ENCODE measurements at regions not wholly inside any gene's neighbourhood (a gene's known extent, or its start where the extent isn't known, plus 50 kb on each side); places are given as distances from the start of the nearest gene placed in this dataset.
A peak's percentile ranks its signal among the peaks of the same experiment; 100 is the strongest.

DNA sequence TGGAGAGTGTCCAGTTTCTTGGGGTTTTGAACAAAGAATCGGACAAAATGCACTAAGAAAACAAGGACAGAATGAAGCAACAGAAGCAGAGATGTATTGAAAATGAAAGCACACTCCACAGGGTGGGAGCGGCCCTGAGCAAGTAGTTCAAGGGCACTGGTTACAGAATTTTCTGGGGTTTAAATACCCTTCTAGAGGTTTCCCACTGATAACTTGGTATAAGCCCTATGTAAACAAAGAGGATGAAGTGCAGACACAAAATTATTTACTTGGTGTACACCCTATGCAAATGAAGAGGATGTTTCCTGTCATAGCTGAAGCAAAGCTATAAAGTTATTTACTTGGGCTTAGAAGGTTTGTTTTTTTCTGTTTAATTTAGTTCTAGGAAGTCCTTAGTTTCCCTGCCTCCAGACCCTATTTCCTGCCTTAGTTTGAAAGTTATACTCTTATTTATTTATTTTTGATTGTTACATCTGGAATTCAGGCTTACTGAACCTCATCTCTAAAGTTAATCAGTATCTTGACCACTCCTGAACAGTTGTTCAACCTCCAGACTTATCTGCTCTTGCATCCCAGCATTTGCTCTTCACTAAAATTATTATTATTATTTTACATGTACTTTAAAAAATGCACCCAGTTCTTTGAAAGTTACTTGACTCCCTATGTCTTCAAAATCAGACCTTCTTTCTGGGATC lies 193.5 kb downstream of the SPP2 start:
- peak; percentile 12 for DNase-seq

DNA sequence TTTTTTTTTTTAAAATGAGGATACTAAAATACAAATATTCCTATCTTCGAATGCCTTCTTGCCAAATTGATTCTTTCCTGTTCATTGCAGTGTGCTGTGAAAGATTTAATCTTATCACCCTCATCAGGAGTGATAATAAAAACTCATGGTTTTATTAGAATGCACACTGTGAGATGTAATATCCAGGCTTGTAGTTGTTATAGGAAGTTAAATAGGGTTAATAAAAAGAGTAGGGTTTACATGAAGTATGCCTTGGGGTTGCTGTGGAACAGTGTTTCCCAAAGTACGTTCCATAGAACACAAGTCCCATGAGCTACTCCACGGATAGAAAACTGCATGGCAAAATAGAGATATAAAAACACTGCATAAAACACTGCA lies 191.9 kb downstream of the SPP2 start:
- DNase-seq = no peak

DNA sequence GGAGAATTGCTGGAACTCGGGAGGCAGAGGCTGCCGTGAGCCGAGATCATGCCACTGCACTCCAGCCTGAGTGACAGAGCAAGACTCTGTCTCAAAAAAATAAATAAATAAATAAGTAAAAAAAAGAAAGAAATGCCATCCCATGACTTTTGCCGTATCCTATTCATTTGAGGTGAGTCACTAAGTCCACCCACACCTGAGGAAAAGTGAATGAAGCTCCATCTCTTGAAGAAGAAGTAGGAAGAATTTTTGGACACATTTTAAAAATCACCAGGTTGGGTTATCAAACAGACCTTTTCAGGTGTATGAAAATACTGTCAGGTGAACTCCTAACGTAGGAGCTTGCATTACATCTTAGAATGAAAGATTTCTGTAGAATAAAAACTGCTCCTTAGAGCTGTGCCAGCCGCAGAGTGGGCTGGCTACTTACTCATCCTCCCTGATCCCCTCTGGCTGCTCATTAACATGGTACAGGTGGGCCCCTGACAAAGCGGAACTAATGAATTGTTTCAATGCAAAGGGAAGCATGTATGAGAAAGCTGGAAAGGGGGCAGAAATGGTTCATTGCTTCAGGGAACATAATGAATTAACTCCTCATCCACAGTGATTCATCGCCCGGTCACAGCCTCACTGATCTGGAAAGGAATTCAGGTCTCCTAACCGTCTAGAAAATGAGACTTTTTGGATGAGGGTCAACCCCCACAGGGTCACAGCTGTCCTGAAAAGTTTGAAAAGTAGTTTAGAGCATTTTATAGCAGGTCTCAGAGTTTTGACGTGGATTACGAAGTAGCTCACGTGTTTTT lies 191.4 kb downstream of the SPP2 start:
- DNase-seq = no peak

DNA sequence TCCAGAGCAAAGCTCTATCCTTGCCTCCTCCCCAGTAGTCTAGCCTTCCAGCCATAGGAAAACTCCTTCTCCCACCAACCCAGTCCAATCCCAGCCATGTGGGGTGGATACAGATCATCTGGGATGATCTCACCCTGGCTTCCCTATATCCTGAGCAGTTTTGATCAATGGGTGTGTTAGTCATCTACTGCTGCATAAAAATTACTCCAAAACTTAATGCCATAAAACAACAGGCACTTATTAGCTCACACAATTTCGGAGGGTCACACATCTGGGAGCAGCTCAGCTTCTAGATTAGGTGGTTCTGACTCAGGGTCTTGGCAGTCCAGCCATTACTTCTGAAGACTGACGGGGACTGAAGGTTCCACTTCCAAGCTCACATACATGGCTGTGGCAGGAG lies 190.4 kb downstream of the SPP2 start:
- DNase-seq = no peak

DNA sequence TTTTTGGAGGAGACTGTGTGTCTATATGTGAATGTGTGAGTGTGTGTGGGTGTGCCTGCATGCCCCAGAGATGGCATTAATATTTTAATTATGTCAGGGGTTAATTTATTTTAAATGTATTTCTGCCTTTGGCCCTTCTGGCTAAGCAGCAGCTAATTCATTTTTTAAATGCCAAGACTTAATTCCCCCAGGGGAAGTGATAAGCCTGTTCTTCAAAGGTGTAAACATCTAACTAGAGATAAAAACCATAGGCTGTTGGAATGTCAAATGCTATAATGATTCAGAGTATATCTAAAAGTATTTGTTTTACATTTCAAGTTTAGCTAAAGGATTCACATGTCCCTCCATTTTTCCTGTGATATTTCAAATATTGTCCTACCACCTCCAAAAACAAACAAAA lies 184.7 kb downstream of the SPP2 start:
- no peak for DNase-seq

DNA sequence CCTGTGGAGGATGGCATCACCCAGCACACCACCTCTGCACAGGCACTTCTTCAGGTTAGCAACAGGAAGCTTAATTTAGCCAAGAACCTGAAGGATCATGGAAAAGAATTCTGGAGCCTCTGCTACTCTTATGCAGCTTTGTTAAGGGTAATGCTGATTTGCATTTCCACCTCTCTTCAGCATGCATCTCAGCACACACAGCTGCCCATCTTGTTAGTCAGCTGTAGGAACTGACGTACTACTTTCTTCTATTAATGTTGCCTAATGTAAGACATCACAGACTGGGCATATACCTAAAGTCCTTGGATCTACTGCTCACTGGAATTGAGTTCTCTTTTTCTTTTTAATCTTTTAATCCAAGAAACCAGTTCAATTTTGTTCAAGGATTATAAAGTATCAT lies 181.0 kb downstream of the SPP2 start:
- no peak for DNase-seq

DNA sequence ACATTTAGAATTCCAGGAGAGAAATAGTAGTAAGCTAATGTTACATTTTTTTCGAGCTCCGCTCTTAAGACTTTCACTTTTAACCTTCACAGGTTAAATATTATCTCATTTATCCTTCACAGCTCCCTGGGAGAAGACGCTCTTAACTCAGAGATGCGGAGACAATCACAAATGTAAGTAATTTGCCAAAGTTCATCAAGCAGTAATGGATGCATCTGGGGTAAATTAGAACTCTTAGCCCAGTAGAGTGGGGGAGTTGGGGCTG lies 168.5 kb downstream of the SPP2 start:
- no peak for DNase-seq

DNA sequence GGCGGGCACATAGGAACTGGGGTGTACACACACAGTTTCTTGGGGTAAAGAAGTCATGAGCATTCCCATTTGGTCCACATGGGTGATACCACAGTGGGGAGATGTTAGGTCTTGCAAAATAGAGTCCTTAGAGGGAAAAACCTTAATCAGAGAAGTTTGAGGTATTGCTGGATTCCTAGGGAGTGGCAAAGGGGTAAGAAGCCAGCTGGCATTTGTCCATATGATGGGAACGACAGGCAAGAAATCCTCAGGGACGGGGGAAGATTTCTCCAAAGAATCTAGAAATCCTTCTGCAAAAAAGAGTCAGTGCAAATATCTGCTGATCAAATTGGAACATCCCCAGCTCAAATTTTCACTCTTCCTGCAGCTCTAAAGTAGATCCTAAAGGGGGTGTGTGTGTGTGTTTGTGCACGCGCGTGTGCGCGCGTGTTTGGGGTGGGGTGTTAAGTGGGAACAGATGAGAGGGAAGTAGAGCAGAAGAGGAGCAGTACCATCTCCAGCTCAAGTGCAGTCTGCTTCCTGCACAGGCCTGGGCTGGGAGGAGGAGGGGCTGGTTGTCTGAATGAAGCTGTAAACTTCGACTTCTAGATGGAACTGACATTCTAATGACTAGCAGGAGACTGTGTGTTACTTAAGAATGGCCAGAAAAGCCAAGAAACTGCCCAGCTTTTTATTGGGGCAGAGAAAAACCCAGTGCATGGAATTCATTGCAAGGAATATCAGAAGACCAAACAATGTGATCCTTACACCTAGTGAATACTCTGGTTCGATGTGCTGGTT lies 168.0 kb downstream of the SPP2 start:
- no peak for DNase-seq

DNA sequence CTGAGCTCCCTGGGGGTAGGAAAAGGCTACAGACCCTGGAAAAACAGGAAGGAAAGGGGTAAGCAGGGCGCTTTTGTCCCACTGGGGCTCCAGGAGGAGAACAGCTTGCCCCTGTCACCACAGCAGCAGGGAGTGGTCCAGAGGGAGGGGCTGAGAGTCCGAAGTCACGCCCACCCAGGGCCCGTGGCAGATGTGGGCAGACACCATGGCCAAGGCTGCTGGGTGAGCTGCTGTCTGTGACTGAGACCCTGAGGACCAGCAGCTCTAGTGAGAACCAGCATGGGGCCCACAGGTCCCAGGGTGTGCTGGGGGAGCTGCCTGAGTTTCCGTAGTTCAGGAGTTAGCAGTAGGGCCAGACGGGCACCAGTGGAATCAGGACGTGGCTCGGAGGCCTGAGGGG lies 162.0 kb downstream of the SPP2 start:
- no peak for DNase-seq

DNA sequence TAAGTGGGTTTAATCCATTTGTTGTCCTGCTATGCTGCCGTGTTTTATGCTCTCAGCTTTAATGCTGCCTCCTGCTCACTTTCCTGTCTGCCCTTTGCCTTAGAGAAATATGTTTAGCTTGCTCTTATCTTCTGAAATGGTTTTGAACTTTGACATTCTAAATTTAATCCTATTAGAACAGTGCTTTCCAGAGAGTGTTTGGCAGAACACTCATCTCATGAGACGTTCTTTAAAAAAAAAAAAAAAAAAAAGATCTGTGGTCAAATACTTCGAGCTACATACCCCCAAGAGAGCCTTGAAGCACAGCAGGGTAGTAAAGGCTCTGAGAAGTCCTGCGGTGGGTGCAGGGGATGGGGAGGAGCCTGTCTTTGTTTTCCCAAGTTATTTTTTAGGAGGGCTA lies 161.3 kb downstream of the SPP2 start:
- DNase-seq = no peak

DNA sequence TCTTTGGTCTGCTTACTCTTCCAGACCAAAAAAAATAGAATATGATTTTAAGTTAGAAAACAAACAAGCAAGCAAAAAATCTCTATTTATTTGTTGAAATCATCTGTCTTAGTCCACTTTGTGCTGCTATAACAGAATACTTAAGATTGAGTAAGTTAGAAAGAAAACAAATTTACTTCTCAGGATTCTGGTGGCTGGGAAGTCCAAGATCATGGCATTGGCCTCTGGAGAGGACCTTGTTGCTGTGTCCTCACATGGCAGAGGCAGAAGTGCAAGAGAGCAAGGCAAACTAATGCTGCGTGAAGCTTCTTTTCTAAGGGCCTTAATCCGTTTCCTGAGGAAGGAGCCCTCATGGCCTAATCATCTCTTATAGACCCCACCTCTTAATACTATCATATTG lies 156.2 kb downstream of the SPP2 start:
- no peak for DNase-seq

DNA sequence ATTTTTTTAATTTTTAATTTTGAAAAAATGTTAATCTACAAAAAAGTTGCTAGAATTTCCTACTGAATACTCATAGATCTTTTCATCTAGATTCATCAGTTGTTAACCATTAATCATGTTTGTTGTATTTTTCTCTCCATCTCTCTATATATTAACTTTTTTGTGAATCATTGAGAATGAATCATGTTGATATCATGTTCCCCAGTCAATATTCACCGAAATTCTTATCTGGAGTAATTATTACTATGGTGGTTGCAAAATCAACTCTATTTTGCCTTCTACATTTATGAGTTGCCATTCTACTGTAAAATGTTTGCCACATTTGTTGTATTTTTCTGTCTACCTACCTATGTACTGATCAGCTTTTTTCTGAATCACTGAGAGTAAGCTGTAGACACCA lies 154.0 kb downstream of the SPP2 start:
- no peak for DNase-seq

DNA sequence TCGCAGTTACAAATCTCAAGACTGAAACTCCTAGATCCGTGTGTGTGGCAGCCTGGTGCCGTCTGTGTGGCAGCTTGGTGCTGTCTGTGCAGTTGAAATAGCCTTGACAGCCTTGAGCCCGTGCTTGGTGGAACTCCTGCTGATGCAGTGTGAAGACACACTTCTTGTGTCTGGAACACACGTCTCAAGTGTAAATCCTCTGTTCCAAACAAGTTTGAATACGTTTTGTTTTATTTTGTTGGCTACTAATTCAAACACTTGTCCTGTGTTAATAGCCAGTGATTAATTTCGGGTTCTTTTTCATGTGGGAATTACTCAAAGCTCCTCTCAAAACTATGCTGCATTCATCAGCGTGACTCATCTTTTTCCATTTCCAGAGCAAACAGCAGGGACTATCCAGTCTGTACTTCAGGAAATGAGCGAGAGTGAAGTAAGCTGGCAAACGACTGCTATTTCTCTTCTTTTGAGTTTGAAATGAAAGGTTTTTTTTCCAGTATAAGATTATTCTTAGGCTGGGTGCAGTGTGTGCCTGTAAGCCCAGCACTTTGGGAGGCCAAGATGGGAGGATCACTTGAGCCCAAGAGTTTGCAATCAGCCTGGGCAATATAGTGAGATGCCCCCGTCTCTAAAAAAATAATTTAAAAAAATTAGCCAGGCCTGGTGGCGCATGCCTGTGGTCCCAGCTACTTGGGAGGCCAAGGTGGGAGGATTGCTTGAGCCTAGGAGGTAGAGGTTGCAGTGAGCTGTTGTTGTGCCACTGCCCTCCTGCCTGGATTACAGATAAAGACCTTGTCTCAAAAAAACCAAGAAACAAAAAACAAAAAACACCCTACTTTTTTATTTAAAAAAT lies 152.9 kb downstream of the SPP2 start:
- DNase-seq = no peak

DNA sequence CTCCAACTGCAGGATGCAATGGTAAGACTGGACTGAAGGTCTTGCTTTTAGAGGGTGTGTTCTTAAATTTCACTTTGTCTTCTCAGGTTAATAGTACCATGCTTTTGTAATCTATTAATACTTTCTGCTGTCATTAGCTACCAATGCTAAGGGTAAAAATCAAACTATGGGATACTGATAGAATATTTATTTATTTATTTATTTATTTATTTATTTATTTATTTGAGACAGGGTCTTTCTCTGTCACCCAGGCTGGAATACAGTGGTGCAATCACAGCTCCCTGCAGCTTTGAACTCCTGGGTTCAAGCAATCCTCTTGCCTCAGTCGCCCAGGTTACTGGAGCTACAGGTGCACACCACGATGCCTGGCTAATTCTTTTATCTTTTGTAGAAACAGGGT lies 152.1 kb downstream of the SPP2 start:
- DNase-seq = no peak

DNA sequence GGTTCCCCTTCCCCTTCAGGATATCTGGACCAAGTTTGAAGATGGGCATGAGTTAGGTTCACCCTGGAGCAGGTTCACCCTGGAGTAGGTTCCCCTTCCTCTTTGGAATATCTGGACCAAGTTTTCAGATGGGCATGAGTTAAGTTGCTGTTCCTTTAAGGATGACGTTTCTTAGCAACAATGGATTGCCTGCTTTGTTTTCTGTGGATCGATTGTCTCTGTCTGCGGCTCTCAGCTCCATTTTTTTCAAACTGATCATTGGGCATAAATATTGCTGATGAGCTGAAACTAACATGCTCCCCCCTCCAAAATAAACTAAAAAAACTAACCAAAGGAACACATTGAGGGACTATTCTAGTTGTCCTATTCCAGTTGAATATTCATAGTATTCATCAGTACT lies 149.5 kb downstream of the SPP2 start:
- DNase-seq = no peak

DNA sequence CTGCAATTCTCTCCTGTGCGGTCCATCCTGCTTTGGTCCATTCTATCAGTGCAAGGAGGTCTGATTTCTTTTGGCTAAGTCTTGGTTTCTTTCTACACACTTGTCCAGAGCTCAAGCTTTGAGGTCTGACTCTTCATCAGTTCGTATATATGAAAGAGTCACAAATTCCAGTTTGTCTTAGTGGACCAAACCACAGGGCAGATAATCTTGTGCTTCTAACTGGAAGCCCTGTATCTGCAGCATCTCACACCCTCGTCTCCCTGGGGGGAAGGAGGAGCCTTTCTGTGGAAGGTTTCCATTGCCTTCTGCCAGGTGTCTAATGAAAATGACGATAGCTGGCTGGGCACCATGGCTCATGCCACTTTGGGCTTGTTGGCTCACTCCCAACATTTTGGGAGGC lies 148.5 kb downstream of the SPP2 start:
- no peak for DNase-seq

DNA sequence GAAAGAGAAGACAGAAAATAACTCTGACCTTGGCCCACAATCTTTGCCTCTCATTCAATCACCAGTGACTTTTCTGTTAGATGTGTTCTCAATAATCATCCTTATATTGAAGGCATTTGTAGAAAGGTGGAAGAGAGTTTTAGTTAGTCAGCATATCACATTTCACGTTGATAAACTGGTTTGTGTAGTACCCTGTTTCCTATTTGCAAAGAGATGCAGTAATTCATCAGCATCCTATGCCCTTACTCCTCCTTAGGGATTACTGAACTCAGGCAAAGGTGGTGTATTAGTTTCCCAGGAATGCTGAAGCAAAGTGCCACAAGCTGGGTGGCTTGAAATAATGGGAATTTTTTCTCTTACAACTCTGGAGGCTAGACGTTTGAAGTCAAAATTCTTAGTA lies 145.0 kb downstream of the SPP2 start:
- no peak for DNase-seq

DNA sequence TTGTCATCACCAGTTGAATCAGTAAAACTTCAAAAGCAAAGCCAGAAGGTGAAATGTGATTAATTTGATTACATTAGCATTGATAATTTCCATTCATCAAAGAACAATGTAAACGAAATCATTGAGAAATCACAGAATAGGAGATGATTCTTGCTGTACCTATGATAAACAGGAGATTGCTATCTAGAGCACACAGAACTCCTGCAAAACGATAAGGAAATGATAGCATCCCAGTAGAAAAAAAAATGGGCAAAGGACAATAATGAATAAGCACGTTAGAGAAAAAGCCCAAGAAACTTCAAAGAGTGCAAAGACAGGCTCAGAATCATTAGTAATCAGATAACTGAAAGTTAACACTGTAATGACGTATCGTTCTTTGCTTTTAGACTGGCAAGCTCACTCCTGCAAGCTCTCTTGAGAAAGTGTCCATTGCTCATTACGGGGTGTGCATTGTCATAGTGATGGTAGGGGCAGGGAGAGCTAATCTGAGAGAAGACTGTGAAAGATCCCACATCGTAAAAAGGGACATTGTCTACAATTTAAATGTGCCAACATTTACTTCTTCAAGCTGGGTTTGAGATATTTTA lies 143.6 kb downstream of the SPP2 start:
- DNase-seq = no peak

DNA sequence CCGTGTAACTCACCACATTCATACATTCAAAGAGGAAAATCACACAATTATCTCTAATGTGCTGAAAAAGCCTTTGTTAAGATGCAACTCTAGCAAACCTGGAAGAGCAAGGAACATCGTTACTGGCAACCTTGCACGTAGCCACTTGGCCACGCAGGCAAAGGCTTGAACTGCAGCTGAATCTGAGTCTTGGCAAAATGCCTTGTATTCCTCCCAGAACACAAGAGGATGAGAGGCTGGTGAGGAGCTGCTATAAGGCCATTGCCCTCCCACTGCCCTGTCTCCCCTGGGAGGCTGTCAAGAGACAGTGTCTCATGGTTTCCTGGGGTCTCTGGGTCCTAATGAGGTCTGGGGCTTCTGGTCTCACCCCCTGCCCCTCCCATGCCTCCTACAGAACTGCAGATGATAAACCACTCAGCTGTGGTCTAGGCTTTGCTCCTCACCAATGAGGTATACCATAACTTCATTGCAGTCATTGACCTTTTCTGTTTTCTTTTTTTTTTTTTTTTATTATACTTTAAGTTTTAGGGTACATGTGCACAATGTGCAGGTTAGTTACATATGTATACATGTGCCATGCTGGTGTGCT lies 141.4 kb downstream of the SPP2 start:
- DNase-seq = no peak

DNA sequence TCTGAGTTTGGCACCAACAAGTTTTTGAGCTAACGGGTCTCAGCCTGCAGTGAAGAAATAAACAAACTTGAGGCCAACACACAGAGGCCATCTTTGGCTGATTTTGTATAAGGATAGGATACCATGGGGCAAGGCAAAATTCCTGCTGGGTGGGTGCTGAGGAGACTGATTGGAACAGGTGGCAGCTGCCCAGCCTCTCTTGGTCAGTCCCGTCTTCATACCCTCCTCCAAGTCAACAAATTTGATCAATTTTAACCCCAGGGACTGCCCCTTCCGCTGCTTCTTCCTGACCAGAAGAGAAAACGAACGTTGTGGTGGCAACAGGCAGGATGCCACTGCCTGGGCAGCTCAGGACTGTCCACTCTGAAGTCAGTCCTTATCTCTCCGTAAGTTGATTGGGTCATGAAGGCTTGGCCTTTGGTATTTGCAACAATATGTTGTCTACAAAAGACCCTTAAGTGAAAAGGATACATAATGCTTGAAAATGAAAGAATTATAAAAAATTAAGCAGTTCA lies 139.3 kb downstream of the SPP2 start:
- no peak for DNase-seq

DNA sequence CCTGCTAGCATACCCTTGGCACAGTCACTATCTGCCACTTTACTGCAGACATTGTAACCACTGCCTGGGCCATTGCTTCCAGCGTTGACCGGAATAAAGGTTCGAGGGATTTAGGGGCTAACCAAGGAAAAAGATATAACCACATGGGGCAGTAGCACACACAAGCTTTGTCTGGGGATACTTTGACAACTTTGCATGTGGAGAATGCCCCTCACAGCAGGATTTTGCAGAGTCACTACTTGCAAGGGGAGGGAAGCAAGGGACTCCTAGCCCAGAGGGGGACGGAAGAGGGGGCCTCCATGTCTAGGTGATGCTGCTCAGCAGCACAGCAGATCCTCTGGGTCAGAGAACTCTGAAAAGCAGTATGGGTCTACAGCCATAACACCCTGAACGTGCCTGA lies 138.7 kb downstream of the SPP2 start:
- no peak for DNase-seq

DNA sequence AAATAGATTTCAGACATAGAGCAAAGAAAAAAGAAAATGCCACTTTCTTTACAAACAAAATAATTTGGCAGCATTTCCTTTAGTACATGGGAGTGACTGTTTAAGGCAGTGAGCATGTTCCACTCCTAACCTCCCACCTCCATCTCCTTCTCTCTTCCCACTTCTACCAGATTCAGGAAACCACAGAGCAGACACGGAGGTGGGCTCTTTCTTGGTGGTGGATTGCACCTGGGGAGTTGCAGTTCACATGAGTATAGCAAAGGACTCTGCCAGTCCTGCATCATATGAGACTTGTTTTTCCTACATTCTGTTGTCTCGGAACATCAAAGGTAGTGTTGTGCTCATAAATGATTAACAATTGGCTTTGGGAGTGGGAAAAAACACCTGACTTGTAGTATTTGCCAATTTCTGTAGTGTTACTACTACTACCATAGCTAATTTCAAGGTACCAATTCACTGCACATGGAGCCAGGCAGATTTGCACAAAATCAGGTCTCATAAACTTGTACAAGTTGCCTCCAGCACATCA lies 137.2 kb downstream of the SPP2 start:
- DNase-seq = no peak

Data from CD4-positive, alpha-beta T cell treated with Interleukin-21 for 1 hour (primary cell).